Activated CD4-positive, alpha-beta memory T cell treated with anti-CD3 and anti-CD28 coated beads, Interleukin-2, amount 10 ng/mL, durations not matched to agents 7 days and 5 days (primary cell): ENCODE measurements at regions not wholly inside any gene's neighbourhood (a gene's known extent, or its start where the extent isn't known, plus 50 kb on each side); places are given as distances from the start of the nearest gene placed in this dataset.
"Not testable (repeated sequence)": the region's sequence is repeated elsewhere in the genome, so short reads cannot be mapped to it uniquely, and the experiment has no call there.

ENCODE experiments used
- CTCF ChIA-PET: fragments of 350-600 bp; sonication (Branson Sonifier 250); formaldehyde crosslinking; loops from one replicate; lab custom pipeline; 2021; ENCODE audit warnings: antibody characterized with exemption, inconsistent platforms; lab: Charles Lee
- POLR2A ChIA-PET: fragments of 350-600 bp; sonication (Branson Sonifier 250); formaldehyde crosslinking; loops from one replicate; lab custom pipeline; 2021; ENCODE audit warnings: antibody characterized with exemption; lab: Charles Lee
- DNase-seq: peaks from one replicate; pipeline ENCODE4 v3.0.0-alpha.2; 2020
- H3K27ac Mint-ChIP-seq: one replicate; pipeline ENCODE4 v1.8.0; 2021; ENCODE audit warnings: mild to moderate bottlenecking, mixed read lengths
- H3K27me3 Mint-ChIP-seq: one replicate; pipeline ENCODE4 v1.8.0; 2021; ENCODE audit warnings: mixed read lengths
- H3K36me3 Mint-ChIP-seq: one replicate; pipeline ENCODE4 v1.8.0; 2021; ENCODE audit warnings: low read depth, mixed read lengths
- H3K4me1 Mint-ChIP-seq: one replicate; pipeline ENCODE4 v1.8.0; 2021; ENCODE audit warnings: mixed read lengths
- H3K4me3 Mint-ChIP-seq: one replicate; pipeline ENCODE4 v1.8.0; 2021; ENCODE audit warnings: mild to moderate bottlenecking, mixed read lengths
- H3K9me3 Mint-ChIP-seq: one replicate; pipeline ENCODE4 v1.8.0; 2021; ENCODE audit warnings: mixed read lengths

DNA sequence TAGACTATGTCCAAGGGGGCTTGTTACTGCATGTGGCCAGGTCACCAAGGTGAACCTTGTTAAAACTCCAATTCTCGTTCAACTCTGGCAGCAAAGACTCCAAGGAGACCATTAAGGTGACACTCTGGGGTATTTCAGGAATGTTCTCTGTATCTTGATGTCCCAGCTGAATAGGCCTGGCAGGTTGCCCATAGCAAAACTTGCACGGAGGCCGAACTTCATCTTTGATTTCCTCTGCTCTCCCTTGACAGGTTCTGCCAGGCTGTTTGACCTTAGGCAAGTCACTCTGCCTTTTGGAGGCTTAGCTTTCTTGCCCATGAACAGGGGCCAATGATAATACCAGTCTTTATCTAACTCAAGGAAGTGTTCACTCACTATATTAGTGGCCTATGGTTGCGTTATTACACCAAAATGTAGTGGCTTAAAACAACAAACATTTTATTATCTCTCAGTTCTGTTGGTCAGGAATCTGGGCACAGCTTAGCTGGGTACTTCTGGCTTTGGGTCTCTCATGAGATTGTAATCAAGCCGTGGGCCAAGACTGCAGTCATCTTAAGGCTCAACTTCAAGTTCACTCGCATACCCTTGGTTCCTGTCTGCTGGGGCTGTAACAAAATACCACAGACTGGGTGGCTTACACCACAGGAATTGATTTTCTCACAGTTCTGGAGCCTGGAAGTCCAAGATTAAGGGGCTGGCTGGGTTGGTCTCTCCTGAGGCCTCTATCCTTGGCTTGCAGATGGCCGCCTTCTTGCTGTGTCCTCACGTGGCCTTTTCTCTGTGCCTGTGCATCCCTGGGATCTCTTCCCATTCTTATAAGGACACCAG, 168.5 kb downstream of the UTP18 start:
- H3K36me3 Mint-ChIP-seq = no peaks in the 10 kb centered on the region
- H3K27ac Mint-ChIP-seq = peak overlapping the region; percentile 83
- no peaks in the 10 kb centered on the region for H3K27me3 Mint-ChIP-seq
- CTCF ChIA-PET = no interaction called here
- H3K9me3 Mint-ChIP-seq = no peaks in the 10 kb centered on the region
- DNase-seq = no peak
- H3K4me3 Mint-ChIP-seq = no peak overlapping the region
- POLR2A ChIA-PET = no interaction called here
- peaks cover 57% of the 10 kb centered on the region for H3K4me1 Mint-ChIP-seq

DNA sequence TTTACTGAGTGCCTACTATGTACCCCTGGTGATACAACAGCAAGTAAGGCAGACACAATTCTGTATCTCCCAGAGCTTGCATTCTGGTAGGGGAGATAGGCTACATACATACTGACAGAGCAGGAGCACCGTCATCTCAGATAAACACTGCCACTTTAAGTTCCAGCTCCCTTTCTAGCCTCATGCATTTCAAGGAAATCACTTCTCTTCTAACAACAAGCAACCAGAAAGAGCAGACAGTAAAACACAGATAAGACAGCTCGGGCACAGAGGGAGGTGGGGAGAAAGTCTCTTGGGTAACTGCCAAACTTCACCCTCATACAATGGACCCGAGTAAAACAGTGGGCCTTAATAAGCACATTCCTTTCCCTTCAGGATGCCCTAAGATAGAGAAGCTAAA, 169.6 kb downstream of the UTP18 start:
- DNase-seq, H3K27me3 Mint-ChIP-seq, CTCF ChIA-PET, POLR2A ChIA-PET, H3K4me3 Mint-ChIP-seq, H3K9me3 Mint-ChIP-seq, H3K36me3 Mint-ChIP-seq: not testable (repeated sequence)
- Mint-ChIP-seq H3K27ac (peak overlapping the region; percentile 83), H3K4me1 (peaks cover 66% of the 10 kb centered on the region)

DNA sequence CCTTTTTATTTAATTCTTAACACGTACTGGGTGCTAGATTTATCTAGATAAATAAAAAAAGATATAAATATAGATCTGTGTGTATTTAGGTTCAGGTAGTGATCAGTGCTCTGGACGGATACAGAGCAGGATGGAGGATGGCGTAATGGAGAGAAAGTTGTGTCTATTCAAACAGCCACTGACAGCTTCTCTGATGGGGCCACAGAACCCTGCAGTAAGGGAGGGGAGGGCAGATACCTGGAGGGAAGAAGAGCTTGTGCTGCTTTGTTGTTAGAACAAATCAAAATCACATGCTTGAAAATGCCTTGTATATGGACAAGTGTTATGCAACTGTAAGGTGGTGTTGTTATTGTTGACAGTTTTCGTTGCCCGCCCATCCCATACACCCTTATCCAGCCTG, 170.2 kb downstream of the UTP18 start:
- peaks cover 73% of the 10 kb centered on the region for H3K4me1 Mint-ChIP-seq
- no peaks in the 10 kb centered on the region for H3K9me3 Mint-ChIP-seq
- no peaks in the 10 kb centered on the region for H3K36me3 Mint-ChIP-seq
- H3K27me3 Mint-ChIP-seq = no peaks in the 10 kb centered on the region
- ChIA-PET POLR2A (no interaction called here), CTCF (no interaction called here)
- no peak overlapping the region for H3K4me3 Mint-ChIP-seq
- peak overlapping the region; percentile 83 for H3K27ac Mint-ChIP-seq
- DNase-seq = no peak

DNA sequence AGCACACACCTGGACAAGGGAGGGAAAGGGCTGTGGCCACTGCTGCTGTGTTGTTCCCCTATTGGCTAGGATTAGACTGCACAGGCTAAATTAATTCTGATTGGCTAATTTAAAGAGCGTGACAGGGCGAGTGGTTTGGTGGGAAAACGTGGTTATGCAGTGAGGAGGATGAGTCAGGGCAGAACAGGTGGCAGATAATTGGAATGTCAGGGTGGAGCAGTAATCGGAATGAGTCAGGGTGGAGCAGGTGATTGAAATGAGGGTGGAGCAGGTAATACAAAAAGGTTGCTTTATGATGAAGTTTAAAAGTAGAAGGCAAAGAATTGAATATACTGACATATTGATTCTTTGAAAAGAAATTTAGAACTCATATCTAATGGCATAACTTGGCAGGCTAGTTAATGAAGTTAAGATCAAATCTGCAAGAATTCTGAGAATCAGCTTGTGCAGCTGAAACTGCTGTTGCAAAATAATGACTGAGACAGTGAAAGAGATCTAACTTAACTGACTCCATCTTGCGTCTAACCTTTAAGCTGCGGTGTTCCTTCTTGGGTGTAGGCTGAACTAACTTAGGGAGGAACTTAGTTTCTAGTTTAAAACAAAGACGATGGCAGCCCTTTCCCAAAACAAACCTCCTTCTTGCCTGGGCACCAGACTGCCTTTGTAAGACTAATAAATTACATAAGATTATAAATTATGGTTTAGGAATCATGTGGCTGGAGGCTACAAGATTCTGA, 174.3 kb downstream of the UTP18 start:
- Mint-ChIP-seq H3K4me3 (peak overlapping the region; percentile 4), H3K9me3 (no peaks in the 10 kb centered on the region), H3K4me1 (peaks cover 69% of the 10 kb centered on the region), H3K27ac (peak overlapping the region; percentile 80), H3K36me3 (peaks cover 3% of the 10 kb centered on the region), H3K27me3 (no peaks in the 10 kb centered on the region)
- POLR2A ChIA-PET = interaction anchor here (0.9 to 1.9 kb wide), 4 partner anchors 8 to 69 kb away, joined by 3 to 6 read pairs (median 4); no protein-coding TSS in a partner anchor
- DNase-seq = no peak
- CTCF ChIA-PET = interaction anchor here (1.0 to 2.3 kb wide), 5 partner anchors 19 to 300 kb away, joined by 3 to 17 read pairs (median 4); no protein-coding TSS in a partner anchor

DNA sequence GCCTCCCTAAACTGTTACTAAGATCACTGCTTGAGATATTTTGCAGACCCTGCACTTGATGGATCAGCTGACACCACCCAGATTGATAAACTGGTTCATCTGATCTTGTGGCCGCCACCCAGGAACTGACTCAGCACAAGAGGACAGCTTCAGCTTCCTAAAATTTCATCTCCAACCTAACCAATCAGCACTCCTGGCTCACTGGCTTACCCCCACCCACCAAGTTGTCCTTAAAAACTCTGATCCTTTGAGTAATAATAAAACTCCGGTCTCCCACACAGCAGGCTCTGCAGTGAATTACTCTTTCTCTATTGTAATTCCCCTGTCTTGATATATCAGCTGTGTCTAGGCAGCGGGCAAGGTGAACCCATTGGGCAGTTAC, 174.8 kb downstream of the UTP18 start:
- H3K27me3 Mint-ChIP-seq = no peaks in the 10 kb centered on the region
- H3K27ac Mint-ChIP-seq = peak overlapping the region; percentile 80
- ChIA-PET CTCF (interaction anchor here (0.8 to 2.3 kb wide), 8 partner anchors 8 to 299 kb away, joined by 3 to 17 read pairs (median 4); no protein-coding TSS in a partner anchor), POLR2A (interaction anchor here (0.9 to 1.9 kb wide), 4 partner anchors 8 to 70 kb away, joined by 3 to 6 read pairs (median 4); no protein-coding TSS in a partner anchor)
- H3K4me3 Mint-ChIP-seq = peak overlapping the region; percentile 54
- H3K4me1 Mint-ChIP-seq = peaks cover 67% of the 10 kb centered on the region
- H3K36me3 Mint-ChIP-seq = peaks cover 3% of the 10 kb centered on the region
- peak; percentile 63 for DNase-seq
- no peaks in the 10 kb centered on the region for H3K9me3 Mint-ChIP-seq

DNA sequence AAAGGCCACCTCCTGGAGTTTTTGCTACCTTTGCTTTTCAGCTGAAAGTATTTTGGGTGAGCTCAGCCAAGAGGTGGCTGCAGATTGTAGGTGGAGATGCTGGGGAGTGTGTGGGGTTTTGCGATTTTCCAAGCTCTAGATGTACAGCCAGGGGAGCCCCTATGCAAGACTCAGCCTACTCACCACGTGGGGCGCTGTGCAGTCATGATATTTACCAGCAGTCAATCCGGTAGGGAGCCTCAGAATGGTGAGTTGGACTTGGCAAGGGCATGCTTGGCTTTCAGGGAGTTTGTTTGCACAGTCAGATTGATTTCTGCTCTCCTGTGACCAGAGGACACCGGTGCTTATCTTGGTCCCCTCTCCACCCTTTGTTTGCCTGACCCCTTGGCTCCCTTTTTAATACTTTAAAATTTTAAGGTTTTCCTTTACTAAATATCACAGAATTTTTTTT, 175.3 kb downstream of the UTP18 start:
- peaks cover 66% of the 10 kb centered on the region for H3K4me1 Mint-ChIP-seq
- H3K27ac Mint-ChIP-seq = peak overlapping the region; percentile 80
- peaks cover 3% of the 10 kb centered on the region for H3K36me3 Mint-ChIP-seq
- no peaks in the 10 kb centered on the region for H3K27me3 Mint-ChIP-seq
- CTCF ChIA-PET = interaction anchor here (0.8 to 2.3 kb wide), 10 partner anchors 9 to 298 kb away, joined by 3 to 17 read pairs (median 4); no protein-coding TSS in a partner anchor
- peak; percentile 75 for DNase-seq
- POLR2A ChIA-PET = interaction anchor here (0.9 to 1.9 kb wide), 6 partner anchors 9 to 70 kb away, joined by 3 to 6 read pairs (median 4); no protein-coding TSS in a partner anchor
- H3K9me3 Mint-ChIP-seq = no peaks in the 10 kb centered on the region
- peak overlapping the region; percentile 54 for H3K4me3 Mint-ChIP-seq

DNA sequence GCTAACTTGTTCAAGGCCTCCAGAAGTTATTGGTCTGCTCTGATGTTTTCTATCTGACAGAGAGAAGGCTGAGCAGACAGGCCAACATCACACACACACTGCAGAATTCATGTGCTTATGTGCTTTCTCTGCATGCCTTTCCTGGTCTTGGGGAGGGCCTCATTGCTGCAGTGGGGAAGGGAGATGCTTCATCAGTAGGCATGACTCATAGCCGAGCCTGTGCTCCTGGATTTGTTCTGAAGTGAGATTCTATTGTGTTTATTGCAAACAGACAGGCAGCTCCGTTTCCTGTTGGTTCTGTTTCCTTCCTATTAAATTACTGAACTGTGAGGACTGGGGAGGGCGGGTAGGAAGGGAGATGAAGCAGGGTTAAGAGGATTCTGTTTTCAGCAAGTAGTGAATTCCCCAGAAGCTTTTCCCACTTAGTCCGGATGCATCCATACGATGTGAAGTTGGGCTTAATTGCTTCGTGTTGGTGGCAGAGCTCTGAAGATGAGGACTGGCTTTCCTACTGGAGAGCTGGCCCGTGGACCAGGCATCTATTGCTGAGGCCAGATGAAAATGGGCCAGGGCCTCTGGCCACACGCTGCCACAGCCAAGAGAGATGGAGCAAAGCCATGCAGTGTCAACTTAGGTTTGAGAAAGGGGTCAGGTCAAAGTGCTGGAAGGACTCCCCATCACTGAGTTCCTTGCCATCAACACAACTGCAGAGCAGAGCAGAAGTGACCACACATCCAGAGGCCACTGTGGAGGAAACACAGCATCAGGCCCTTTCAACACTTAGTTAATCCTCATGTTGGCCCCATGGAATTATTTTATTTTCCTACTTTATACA, 179.3 kb downstream of the UTP18 start:
- Mint-ChIP-seq H3K4me1 (peaks cover 48% of the 10 kb centered on the region), H3K27ac (peak overlapping the region; percentile 10), H3K9me3 (no peaks in the 10 kb centered on the region), H3K36me3 (peaks cover 7% of the 10 kb centered on the region), H3K27me3 (peaks cover 4% of the 10 kb centered on the region), H3K4me3 (no peak overlapping the region)
- no peak for DNase-seq
- ChIA-PET POLR2A (no interaction called here), CTCF (interaction anchor here (1.8 kb wide), 1 partner anchor 22 kb away, joined by 4 read pairs; no protein-coding TSS in a partner anchor)

DNA sequence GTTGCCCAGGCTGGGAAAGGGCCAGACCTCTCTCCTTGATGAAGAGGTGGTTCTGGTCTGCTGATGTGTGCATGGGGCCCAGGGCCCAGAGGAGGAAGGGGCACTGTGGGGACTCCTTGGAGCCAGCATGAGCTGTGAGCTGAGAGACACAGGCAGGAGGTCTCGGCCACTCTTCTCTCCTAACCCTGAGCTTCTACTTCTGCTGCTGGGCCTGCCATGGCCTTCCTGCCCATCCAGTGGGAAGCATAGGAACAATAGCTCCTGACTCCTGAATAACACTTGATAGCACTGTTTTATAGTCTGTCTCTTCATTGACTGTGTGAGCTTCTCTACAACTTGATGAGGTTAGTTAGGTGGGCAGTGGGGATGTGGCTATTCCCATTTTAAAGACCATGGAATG, 181.1 kb downstream of the UTP18 start:
- peaks cover 9% of the 10 kb centered on the region for H3K27me3 Mint-ChIP-seq
- no peak overlapping the region for H3K27ac Mint-ChIP-seq
- H3K4me3 Mint-ChIP-seq = no peak overlapping the region
- H3K9me3 Mint-ChIP-seq = no peaks in the 10 kb centered on the region
- no peak for DNase-seq
- ChIA-PET POLR2A (no interaction called here), CTCF (interaction anchor here (1.2 kb wide), 1 partner anchor 20 kb away, joined by 3 read pairs; no protein-coding TSS in a partner anchor)
- H3K4me1 Mint-ChIP-seq = peaks cover 38% of the 10 kb centered on the region
- H3K36me3 Mint-ChIP-seq = peaks cover 7% of the 10 kb centered on the region

DNA sequence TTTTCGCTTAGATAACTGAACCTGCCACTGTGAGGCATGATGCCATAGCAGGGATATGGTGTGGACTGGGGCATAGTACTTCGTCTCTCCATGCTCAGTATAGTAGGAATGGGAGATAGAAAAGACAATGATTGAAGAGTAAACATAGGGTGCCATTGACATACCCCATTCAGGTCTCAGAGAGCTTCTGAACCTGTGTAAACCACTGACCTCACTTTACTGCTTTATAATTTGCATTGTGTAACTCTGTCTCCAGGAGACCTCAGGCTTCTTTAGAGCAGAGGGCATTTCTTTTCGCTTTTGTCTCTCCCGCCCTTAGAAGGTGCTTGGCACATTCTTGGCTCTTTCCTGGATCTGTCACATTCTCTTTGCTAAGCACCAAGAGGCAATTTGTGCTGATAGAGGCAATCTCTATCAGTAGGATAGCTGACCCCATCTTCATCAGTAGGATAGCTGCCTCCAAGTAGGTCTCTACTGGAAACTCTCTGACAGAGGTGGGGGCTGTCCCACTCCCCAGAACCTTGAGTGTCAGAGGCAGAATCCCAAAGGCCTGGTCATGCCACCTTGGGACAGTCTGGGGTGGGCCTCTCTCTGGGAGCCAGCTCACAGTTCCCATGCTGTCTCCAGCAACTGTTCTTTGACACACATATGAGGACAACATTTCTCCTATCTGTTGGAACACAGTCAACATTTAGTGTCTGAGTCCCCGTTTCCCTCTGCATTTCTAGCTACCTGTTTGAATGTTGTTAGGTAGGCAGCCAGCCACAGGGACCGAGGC, 181.9 kb downstream of the UTP18 start:
- ChIA-PET POLR2A (no interaction called here), CTCF (interaction anchor here (0.8 to 1.2 kb wide), 2 partner anchors 19 to 20 kb away, joined by 3 read pairs; no protein-coding TSS in a partner anchor)
- Mint-ChIP-seq H3K27ac (no peak overlapping the region), H3K4me1 (peaks cover 34% of the 10 kb centered on the region), H3K27me3 (peaks cover 9% of the 10 kb centered on the region), H3K4me3 (no peak overlapping the region), H3K9me3 (no peaks in the 10 kb centered on the region), H3K36me3 (peaks cover 7% of the 10 kb centered on the region)
- no peak for DNase-seq

DNA sequence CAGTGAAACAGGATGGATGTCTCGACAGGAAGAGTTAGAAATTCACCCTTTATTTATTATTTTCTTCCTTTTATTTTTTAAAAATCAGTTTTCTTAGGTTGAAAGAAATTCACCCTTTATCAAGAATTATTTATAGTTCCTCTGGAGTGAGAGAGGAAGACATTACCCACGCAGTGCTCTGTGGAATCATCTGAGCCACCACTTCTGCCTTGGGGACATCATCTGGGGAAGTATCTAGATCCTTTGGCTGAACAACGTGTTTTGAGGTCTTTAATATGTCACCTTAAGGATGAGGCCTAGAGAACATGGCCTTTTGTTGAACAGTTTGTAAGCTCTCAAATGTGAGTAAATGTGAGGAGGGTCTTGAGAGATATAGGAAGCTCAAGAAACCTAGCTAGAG, 183.3 kb downstream of the UTP18 start:
- Mint-ChIP-seq H3K27ac (no peak overlapping the region), H3K36me3 (peaks cover 7% of the 10 kb centered on the region)
- CTCF ChIA-PET = interaction anchor here (1.6 kb wide), 1 partner anchor 18 kb away, joined by 3 read pairs; no protein-coding TSS in a partner anchor

DNA sequence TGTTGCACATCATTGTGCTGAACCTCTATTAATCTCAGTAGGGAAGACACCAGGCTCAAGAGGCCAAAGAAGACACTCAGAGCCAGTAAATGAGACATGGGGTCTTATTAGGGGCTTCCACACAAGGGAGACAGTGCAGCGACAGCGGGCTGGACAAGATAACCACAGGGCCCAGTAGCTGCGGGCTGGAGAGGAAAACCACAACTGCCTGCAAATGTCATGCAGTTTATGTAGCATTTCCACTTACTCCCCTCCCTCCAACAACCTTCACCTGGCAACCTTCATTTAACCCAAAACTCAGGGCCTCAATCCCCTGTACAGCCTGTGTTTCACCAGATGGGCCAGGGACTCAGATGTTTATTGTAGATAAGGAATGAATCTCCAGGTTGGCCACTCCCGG, 185.6 kb downstream of the UTP18 start:
- no peak overlapping the region for H3K4me3 Mint-ChIP-seq
- H3K4me1 Mint-ChIP-seq = peaks cover 8% of the 10 kb centered on the region
- no peak for DNase-seq

More for the DNA sequence above, 183.3 kb downstream of the UTP18 start:
- H3K4me1 Mint-ChIP-seq = peaks cover 26% of the 10 kb centered on the region
- POLR2A ChIA-PET = no interaction called here
- no peaks in the 10 kb centered on the region for H3K9me3 Mint-ChIP-seq
- H3K27me3 Mint-ChIP-seq = peaks cover 15% of the 10 kb centered on the region
- no peak overlapping the region for H3K4me3 Mint-ChIP-seq
- DNase-seq = no peak

More for the DNA sequence above, 185.6 kb downstream of the UTP18 start:
- ChIA-PET POLR2A (no interaction called here), CTCF (interaction anchor here (2.1 kb wide), 1 partner anchor 9 kb away, joined by 6 read pairs; no protein-coding TSS in a partner anchor)
- Mint-ChIP-seq H3K27me3 (peaks cover 26% of the 10 kb centered on the region), H3K9me3 (no peaks in the 10 kb centered on the region), H3K36me3 (peaks cover 5% of the 10 kb centered on the region), H3K27ac (no peak overlapping the region)
